DOHH2 (cell line): ENCODE measurements at regions not wholly inside any gene's neighbourhood (a gene's known extent, or its start where the extent isn't known, plus 50 kb on each side); places are given as distances from the start of the nearest gene placed in this dataset.

Experiments
- H3F3A ChIP-seq: fragments of 200-600 bp; sonication (generic), shearing (Covaris generic); 2 replicates; pipeline ENCODE4 v1.6.0; 2016; ENCODE audit warnings: antibody characterized with exemption, mild to moderate bottlenecking; ENCODE audit not compliant: control insufficient read depth, insufficient read depth
- H3K27ac ChIP-seq: fragments of 200-600 bp; sonication (generic); 2 replicates; pipeline ENCODE4 v1.5.1; 2014; ENCODE audit warnings: low read depth, mild to moderate bottlenecking, low read length, moderate library complexity
- H3K27me3 ChIP-seq: fragments of 200-600 bp; sonication (generic); 2 replicates; pipeline ENCODE4 v1.6.1; 2014; ENCODE audit warnings: mild to moderate bottlenecking, low read length, mixed read lengths; ENCODE audit not compliant: control insufficient read depth
- H3K36me3 ChIP-seq: fragments of 200-600 bp; sonication (generic); 2 replicates; pipeline ENCODE4 v1.6.1; 2014; ENCODE audit warnings: mild to moderate bottlenecking, low read length, moderate library complexity, mixed read lengths; ENCODE audit not compliant: control insufficient read depth
- H3K4me1 ChIP-seq: fragments of 200-600 bp; sonication (generic); 2 replicates; pipeline ENCODE4 v1.6.1; 2014; ENCODE audit warnings: mild to moderate bottlenecking, low read length, mixed read lengths; ENCODE audit not compliant: control insufficient read depth
- H3K4me2 ChIP-seq: fragments of 200-600 bp; sonication (generic); 2 replicates; pipeline ENCODE4 v1.6.0; 2014; ENCODE audit warnings: mild to moderate bottlenecking, low read length, moderate library complexity
- H3K4me3 ChIP-seq: fragments of 200-600 bp; sonication (generic); 2 replicates; pipeline ENCODE4 v1.5.1; 2014; ENCODE audit warnings: mild to moderate bottlenecking, low read length, mixed read lengths
- H3K79me2 ChIP-seq: fragments of 200-600 bp; sonication (generic); 2 replicates; pipeline ENCODE4 v1.6.1; 2014; ENCODE audit warnings: mild to moderate bottlenecking, low read length, mixed read lengths; ENCODE audit not compliant: control insufficient read depth
- H3K9me2 ChIP-seq: fragments of 200-600 bp; sonication (generic); replicated peaks from 2 replicates; pipeline ENCODE4 v1.6.1; 2014; ENCODE audit warnings: mild to moderate bottlenecking, low read length, mixed read lengths; ENCODE audit not compliant: control insufficient read depth
- H3K9me3 ChIP-seq: fragments of 200-600 bp; sonication (generic); 2 replicates; pipeline ENCODE4 v1.6.1; 2014; ENCODE audit warnings: antibody characterized with exemption, low read length, mixed read lengths; ENCODE audit not compliant: control insufficient read depth, insufficient read depth
- H4K20me1 ChIP-seq: fragments of 200-600 bp; sonication (generic); 2 replicates; pipeline ENCODE4 v1.6.0; 2014; ENCODE audit warnings: low read depth, mild to moderate bottlenecking, antibody characterized with exemption, low read length, moderate library complexity; ENCODE audit not compliant: control insufficient read depth, insufficient read depth
- CTCF ChIP-seq: fragments of 200-600 bp; sonication (generic); IDR thresholded peaks from one replicate; pipeline ENCODE4 v1.5.1; 2014; ENCODE audit warnings: antibody characterized with exemption, mild to moderate bottlenecking, low read depth, low read length; ENCODE audit not compliant: poor library complexity, severe bottlenecking
- EZH2phosphoT487 ChIP-seq: fragments of 200-600 bp; sonication (generic); IDR thresholded peaks from 2 replicates; pipeline ENCODE4 v1.6.1; 2017; ENCODE audit warnings: borderline replicate concordance, mild to moderate bottlenecking, antibody characterized with exemption, low read length, moderate library complexity, mixed read lengths

DNA sequence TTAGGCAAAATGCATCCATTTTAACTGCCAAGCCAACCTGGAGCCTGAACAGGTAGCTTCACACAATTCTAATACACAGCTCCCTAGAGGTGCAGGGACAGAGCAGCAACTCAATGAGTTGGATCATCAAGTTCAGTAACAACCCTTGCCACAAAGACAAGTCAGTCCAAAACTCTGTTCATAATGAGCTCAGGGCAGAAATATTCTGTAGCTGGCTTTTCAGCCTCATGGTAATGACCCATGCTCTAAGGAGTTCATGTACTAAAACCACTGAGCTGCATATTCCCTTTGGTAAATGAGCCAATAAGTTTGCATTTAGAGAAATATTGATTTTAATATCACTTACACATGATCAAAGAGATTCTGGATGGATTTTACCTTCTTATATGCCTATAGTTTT, 316.1 kb downstream of the SEC23A start:
- no peaks in the 10 kb centered on the region for H3F3A ChIP-seq
- no peaks in the 10 kb centered on the region for H3K4me1 ChIP-seq
- H3K27me3 ChIP-seq: no peaks in the 10 kb centered on the region
- H3K9me3 ChIP-seq: no peaks in the 10 kb centered on the region
- H3K36me3 ChIP-seq: no peaks in the 10 kb centered on the region
- no peaks in the 10 kb centered on the region for H3K9me2 ChIP-seq
- no peak overlapping the region for H3K4me2 ChIP-seq
- no peak overlapping the region for H3K4me3 ChIP-seq
- no peak overlapping the region for H3K27ac ChIP-seq
- TF ChIP-seq CTCF: no peak
- no peak for TF ChIP-seq EZH2phosphoT487
- H4K20me1 ChIP-seq: no peaks in the 10 kb centered on the region
- no peaks in the 10 kb centered on the region for H3K79me2 ChIP-seq

- Histone ChIP-seq H3K4me2 (no peak overlapping the region), H3K27ac (no peak overlapping the region), H3K9me3 (no peaks in the 10 kb centered on the region), H3K4me1 (no peaks in the 10 kb centered on the region), H3F3A (no peaks in the 10 kb centered on the region), H3K79me2 (no peaks in the 10 kb centered on the region), H3K9me2 (no peaks in the 10 kb centered on the region), H3K4me3 (no peak overlapping the region), H3K36me3 (no peaks in the 10 kb centered on the region), H3K27me3 (no peaks in the 10 kb centered on the region), H4K20me1 (no peaks in the 10 kb centered on the region)
- no peak for TF ChIP-seq CTCF
- TF ChIP-seq EZH2phosphoT487: no peak
Observed at GRCh38 chr14:38777401-38777800, 325.6 kb downstream of the SEC23A start.

- Histone ChIP-seq H3K4me3 (no peak overlapping the region), H3K4me1 (no peaks in the 10 kb centered on the region), H3K4me2 (no peak overlapping the region), H3K27ac (no peak overlapping the region), H3K9me2 (no peaks in the 10 kb centered on the region), H4K20me1 (no peaks in the 10 kb centered on the region), H3K9me3 (no peaks in the 10 kb centered on the region), H3K79me2 (no peaks in the 10 kb centered on the region), H3K36me3 (no peaks in the 10 kb centered on the region), H3K27me3 (no peaks in the 10 kb centered on the region), H3F3A (no peaks in the 10 kb centered on the region)
- TF ChIP-seq CTCF: no peak
- no peak for TF ChIP-seq EZH2phosphoT487
Observed at GRCh38 chr14:38775986-38776385, 327.0 kb downstream of the SEC23A start.

DNA sequence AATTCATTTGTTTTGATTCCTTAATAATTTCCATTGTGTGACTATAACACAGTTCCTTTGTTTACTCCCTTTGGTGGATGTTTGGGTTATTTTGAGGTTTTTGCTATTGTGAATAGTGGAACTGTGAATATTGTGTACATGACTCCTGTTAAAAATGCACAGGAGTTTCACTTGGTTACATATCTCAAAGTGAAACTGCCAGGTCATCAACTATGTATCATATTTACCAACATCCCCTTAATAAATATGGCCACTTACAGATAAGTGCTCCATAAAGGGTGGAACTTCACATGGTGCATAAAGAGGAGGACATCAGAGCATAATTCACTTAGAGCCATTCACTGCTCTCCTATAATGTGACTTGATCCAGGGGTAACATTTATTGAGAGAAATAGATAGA, 328.9 kb downstream of the SEC23A start:
- Histone ChIP-seq H3K4me1 (no peaks in the 10 kb centered on the region), H3K4me2 (no peak overlapping the region)

More for the DNA sequence above, 328.9 kb downstream of the SEC23A start:
- Histone ChIP-seq H3K27me3 (no peaks in the 10 kb centered on the region), H3K36me3 (no peaks in the 10 kb centered on the region), H4K20me1 (no peaks in the 10 kb centered on the region), H3K9me2 (no peaks in the 10 kb centered on the region), H3K79me2 (no peaks in the 10 kb centered on the region), H3K27ac (no peak overlapping the region), H3K4me3 (no peak overlapping the region), H3F3A (no peaks in the 10 kb centered on the region), H3K9me3 (no peaks in the 10 kb centered on the region)
- no peak for TF ChIP-seq EZH2phosphoT487
- no peak for TF ChIP-seq CTCF
